ENCODE measurements at regions not wholly inside any gene's neighbourhood (a gene's known extent, or its start where the extent isn't known, plus 50 kb on each side); places are given as distances from the start of the nearest gene placed in this dataset.

DNA sequence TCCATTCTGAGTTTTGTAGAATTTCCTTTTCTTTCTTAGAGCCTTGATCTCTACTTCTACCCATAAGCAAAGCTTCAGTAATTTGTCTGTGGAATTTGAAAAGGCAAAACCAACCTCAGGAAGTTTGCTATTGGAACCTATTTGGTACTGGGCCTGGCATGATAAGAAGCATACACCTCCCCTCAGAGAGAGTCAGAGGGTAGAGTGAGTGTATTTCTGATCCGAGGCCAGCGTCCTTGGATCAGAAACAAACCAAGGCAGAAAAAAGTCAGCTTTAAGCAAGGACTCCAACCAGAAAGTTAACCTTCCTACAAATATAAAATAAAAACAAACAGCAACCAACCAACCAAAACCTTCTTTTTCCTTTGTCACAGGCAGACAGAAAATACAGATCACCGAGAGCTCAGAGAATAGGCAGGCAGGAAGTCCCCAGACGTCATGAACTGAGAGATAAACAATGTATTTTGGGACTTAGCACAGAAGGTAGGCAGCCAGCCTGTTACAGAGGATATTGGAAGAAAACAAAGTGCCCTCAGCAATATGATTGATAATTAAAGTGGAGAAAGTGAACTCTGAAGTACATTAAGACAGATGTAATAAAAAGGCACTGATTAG is 141.5 kb downstream of the NEDD1 start:
- no peaks in the 10 kb centered on the region for H3K27me3 ChIP-seq (ENCODE audit: insufficient read depth)
- H3K4me3 ChIP-seq (ENCODE audit: low read depth in 2 of 2, low read length in 1 of 2), result no peak overlapping the region
- H3K9me2 ChIP-seq, result no peaks in the 10 kb centered on the region
- TF ChIP-seq, protein P1, sequence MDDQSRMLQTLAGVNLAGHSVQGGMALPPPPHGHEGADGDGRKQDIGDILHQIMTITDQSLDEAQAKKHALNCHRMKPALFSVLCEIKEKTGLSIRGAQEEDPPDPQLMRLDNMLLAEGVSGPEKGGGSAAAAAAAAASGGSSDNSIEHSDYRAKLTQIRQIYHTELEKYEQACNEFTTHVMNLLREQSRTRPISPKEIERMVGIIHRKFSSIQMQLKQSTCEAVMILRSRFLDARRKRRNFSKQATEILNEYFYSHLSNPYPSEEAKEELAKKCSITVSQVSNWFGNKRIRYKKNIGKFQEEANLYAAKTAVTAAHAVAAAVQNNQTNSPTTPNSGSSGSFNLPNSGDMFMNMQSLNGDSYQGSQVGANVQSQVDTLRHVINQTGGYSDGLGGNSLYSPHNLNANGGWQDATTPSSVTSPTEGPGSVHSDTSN (IDR thresholded peaks at IDR 0.05), result no peak
- TF ChIP-seq EZH2phosphoT487 (IDR thresholded peaks at IDR 0.05; ENCODE audit: borderline replicate concordance, low read depth) (no peak), TAF1 (IDR thresholded peaks at IDR 0.05; ENCODE audit: borderline replicate concordance, low read depth, low read length) (no peak), GATA2 (CRISPR knock-in tag; IDR thresholded peaks at IDR 0.05) (no peak), TEAD4 (IDR thresholded peaks at IDR 0.05; ENCODE audit: borderline replicate concordance, insufficient read depth) (no peak)
- TF ChIP-seq, protein P2, sequence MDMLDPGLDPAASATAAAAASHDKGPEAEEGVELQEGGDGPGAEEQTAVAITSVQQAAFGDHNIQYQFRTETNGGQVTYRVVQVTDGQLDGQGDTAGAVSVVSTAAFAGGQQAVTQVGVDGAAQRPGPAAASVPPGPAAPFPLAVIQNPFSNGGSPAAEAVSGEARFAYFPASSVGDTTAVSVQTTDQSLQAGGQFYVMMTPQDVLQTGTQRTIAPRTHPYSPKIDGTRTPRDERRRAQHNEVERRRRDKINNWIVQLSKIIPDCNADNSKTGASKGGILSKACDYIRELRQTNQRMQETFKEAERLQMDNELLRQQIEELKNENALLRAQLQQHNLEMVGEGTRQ (IDR thresholded peaks at IDR 0.05; ENCODE audit: borderline replicate concordance, low read depth, low read length), result no peak
- H4K20me1 ChIP-seq (ENCODE audit: insufficient read depth), result no peaks in the 10 kb centered on the region
- H3K27ac ChIP-seq (ENCODE audit: low read depth in 2 of 2, low read length in 1 of 2), result no peak overlapping the region
- POLR2A ChIA-PET, result no interaction called here
- H3F3A ChIP-seq (replicated peaks; ENCODE audit: insufficient read depth), result no peaks in the 10 kb centered on the region
- no peaks in the 10 kb centered on the region for H3K4me1 ChIP-seq (ENCODE audit: control insufficient read depth in 1 of 2, insufficient read depth in 2 of 2, low read depth in 1 of 2, low read length in 1 of 2)
- CTCF ChIA-PET, result no interaction called here
- H3K9ac ChIP-seq, result no peak overlapping the region
- H2AFZ ChIP-seq (ENCODE audit: low read depth), result no peak overlapping the region
- no peak overlapping the region for H3K4me2 ChIP-seq
- no peaks in the 10 kb centered on the region for H3K36me3 ChIP-seq (replicated peaks in 1 of 2; ENCODE audit: control insufficient read depth in 1 of 2, insufficient read depth in 2 of 2, low read length in 1 of 2)
- 8% methylated on average over 4 of the region's 4 CpGs for WGBS (ENCODE audit: low lambda C conversion rate)
- no peaks in the 10 kb centered on the region for H3K9me3 ChIP-seq
- DNase-seq, result no peak
- no peaks in the 10 kb centered on the region for H3K79me2 ChIP-seq (ENCODE audit: insufficient read depth)

DNA sequence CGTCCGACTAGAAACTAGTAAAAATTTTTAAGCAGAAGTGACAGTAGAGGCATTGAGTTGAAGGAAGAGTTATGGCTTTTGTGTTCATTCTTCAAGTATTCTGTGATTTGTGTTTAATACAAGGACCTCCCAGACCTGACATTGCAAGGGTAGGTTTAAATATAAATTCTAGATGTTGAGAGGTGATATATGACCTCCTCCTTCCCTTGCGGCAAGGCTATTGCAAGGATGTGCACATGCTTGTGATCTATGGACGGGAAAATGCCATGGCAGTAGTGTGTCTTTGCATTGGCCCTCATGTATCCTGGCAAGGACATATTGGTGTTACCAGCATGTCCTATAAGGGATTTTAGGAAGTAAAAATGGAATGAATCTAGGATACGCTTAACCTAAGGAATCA is 143.5 kb downstream of the NEDD1 start:
- H3F3A ChIP-seq (replicated peaks; ENCODE audit: insufficient read depth), result no peaks in the 10 kb centered on the region
- H3K79me2 ChIP-seq (ENCODE audit: insufficient read depth), result no peaks in the 10 kb centered on the region
- no peaks in the 10 kb centered on the region for H4K20me1 ChIP-seq (ENCODE audit: insufficient read depth)
- H3K4me3 ChIP-seq (ENCODE audit: low read depth in 2 of 2, low read length in 1 of 2), result no peak overlapping the region
- no peaks in the 10 kb centered on the region for H3K4me1 ChIP-seq (ENCODE audit: control insufficient read depth in 1 of 2, insufficient read depth in 2 of 2, low read depth in 1 of 2, low read length in 1 of 2)
- H3K27me3 ChIP-seq (ENCODE audit: insufficient read depth), result no peaks in the 10 kb centered on the region
- H3K27ac ChIP-seq (ENCODE audit: low read depth in 2 of 2, low read length in 1 of 2), result no peak overlapping the region
- no peaks in the 10 kb centered on the region for H3K36me3 ChIP-seq (replicated peaks in 1 of 2; ENCODE audit: control insufficient read depth in 1 of 2, insufficient read depth in 2 of 2, low read length in 1 of 2)
- H3K9me3 ChIP-seq, result no peaks in the 10 kb centered on the region
- WGBS (ENCODE audit: low lambda C conversion rate), result 38% methylated on average over 4 of the region's 5 CpGs
- ChIA-PET POLR2A (no interaction called here), CTCF (no interaction called here)
- H3K4me2 ChIP-seq, result no peak overlapping the region
- DNase-seq, result no peak
- H3K9me2 ChIP-seq, result no peaks in the 10 kb centered on the region
- H2AFZ ChIP-seq (ENCODE audit: low read depth), result no peak overlapping the region
- TF ChIP-seq CHD2 (IDR thresholded peaks at IDR 0.05; ENCODE audit: low read length, partially characterized antibody), result no peak
- TF ChIP-seq FOXM1 (IDR thresholded peaks at IDR 0.05; ENCODE audit: low read depth), result no peak
- TF ChIP-seq TEAD4 (IDR thresholded peaks at IDR 0.05; ENCODE audit: borderline replicate concordance, insufficient read depth), result no peak
- no peak for TF ChIP-seq POLR2AphosphoS5 (IDR thresholded peaks at IDR 0.05; ENCODE audit: low read depth, low read length)
- no peak for TF ChIP-seq MXI1 (IDR thresholded peaks at IDR 0.05; ENCODE audit: low read depth, low read length)
- TF ChIP-seq TCF12 (IDR thresholded peaks at IDR 0.05), result no peak
- TF ChIP-seq FOXJ3 (CRISPR knock-in tag; IDR thresholded peaks at IDR 0.05), result no peak
- TF ChIP-seq, protein P3, sequence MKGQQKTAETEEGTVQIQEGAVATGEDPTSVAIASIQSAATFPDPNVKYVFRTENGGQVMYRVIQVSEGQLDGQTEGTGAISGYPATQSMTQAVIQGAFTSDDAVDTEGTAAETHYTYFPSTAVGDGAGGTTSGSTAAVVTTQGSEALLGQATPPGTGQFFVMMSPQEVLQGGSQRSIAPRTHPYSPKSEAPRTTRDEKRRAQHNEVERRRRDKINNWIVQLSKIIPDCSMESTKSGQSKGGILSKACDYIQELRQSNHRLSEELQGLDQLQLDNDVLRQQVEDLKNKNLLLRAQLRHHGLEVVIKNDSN (IDR thresholded peaks at IDR 0.05; ENCODE audit: borderline replicate concordance, low read depth), result no peak
- no peak for TF ChIP-seq NRF1 (IDR thresholded peaks at IDR 0.05; ENCODE audit: low read depth, low read length)
- TF ChIP-seq, protein P2 (IDR thresholded peaks at IDR 0.05; ENCODE audit: borderline replicate concordance, low read depth, low read length), result no peak
- no peak for TF ChIP-seq TAF1 (IDR thresholded peaks at IDR 0.05; ENCODE audit: borderline replicate concordance, low read depth, low read length)
- TF ChIP-seq, protein P1 (IDR thresholded peaks at IDR 0.05), result no peak
- H3K9ac ChIP-seq, result no peak overlapping the region
